HepG2 (cell line): ENCODE measurements at regions not wholly inside any gene's neighbourhood (a gene's known extent, or its start where the extent isn't known, plus 50 kb on each side); places are given as distances from the start of the nearest gene placed in this dataset.

Experiments used
- ATAC-seq: fragments of 200-7000 bp; cut with Tn5 transposase; 3 replicates; pipeline ENCODE4 v1.9.1; 2020; ENCODE audit warnings: mild to moderate bottlenecking, moderate library complexity
- BruUV-seq: library from RNA; stranded (reverse); fragments of 400-500 nt; replicated peaks from 2 replicates; lab custom pipeline; 2021; lab: Mats Ljungman, UMichigan
- CTCF ChIA-PET: fragments of 300-600 bp; formaldehyde crosslinking; extraction: SDS; loops from one replicate; lab custom pipeline; 2021; ENCODE audit warnings: low total read pairs, inconsistent platforms, low intra/inter-chr PET ratio; lab: Yijun Ruan, JAX
- POLR2A ChIA-PET: fragments of 350-600 bp; sonication (Branson Sonifier 250); formaldehyde crosslinking; loops from one replicate; lab custom pipeline; 2020; ENCODE audit warnings: antibody characterized with exemption, inconsistent platforms; lab: Yijun Ruan, JAX
- DNase-seq: peaks from one replicate; pipeline ENCODE4 v3.0.0-alpha.2; 2015; ENCODE audit warnings: low spot score
- FAIRE-seq: peaks from 3 replicates; lab custom pipeline; 2011; peaks lifted over from hg19 to GRCh38; lab: Jason Lieb, UNC
- H2AFZ ChIP-seq: one replicate; pipeline ENCODE4 v1.6.1; 2011; ENCODE audit warnings: low read length, inconsistent platforms
- H3K27ac ChIP-seq: fragments of 300-600 bp; 3 replicates; pipeline ENCODE4 v1.8.0; 2011; ENCODE audit warnings: mixed run types, mild to moderate bottlenecking, mixed read lengths, low read length, inconsistent platforms; ENCODE audit not compliant: insufficient read depth; ENCODE audit errors: extremely low read length
- H3K27me3 ChIP-seq, 2 experiments: fragments of 200-600 bp in 1 of 2; 2 replicates in 1 of 2; 3 replicates in 1 of 2; pipeline versions ENCODE4 v1.6.0 to v1.8.0; 2011; ENCODE audit warnings: low read length in 2 of 2, mild to moderate bottlenecking in 2 of 2, moderate library complexity in 2 of 2, inconsistent platforms in 1 of 2; ENCODE audit not compliant: insufficient read depth in 2 of 2, control insufficient read depth in 1 of 2
- H3K36me3 ChIP-seq, 2 experiments: fragments of 200-600 bp in 1 of 2; replicated peaks in 1 of 2; 2 replicates in 1 of 2; 3 replicates in 1 of 2; pipeline versions ENCODE4 v1.5.1 to v1.8.0; 2011; ENCODE audit warnings: low read length in 2 of 2, inconsistent platforms in 1 of 2; ENCODE audit not compliant: insufficient read depth in 2 of 2, control insufficient read depth in 1 of 2
- H3K4me1 ChIP-seq: 2 replicates; pipeline ENCODE4 v1.5.1; 2012; ENCODE audit warnings: low read length, inconsistent platforms; ENCODE audit not compliant: insufficient read depth
- H3K4me2 ChIP-seq: 2 replicates; pipeline ENCODE4 v1.6.0; 2011; ENCODE audit warnings: low read depth, low read length, inconsistent platforms
- H3K4me3 ChIP-seq, 3 experiments: fragments of 200-600 bp in 1 of 3; sonication (generic), shearing (Covaris generic) in 1 of 3; replicated peaks in 1 of 3; 2 replicates each; pipeline ENCODE4 v1.5.1; 2011 to 2016; ENCODE audit warnings: low read length in 3 of 3, inconsistent platforms in 2 of 3, low read depth in 2 of 3, mild to moderate bottlenecking in 2 of 3, control low read depth in 1 of 3, mixed read lengths in 1 of 3; ENCODE audit not compliant: insufficient read depth in 1 of 3
- H3K79me2 ChIP-seq: one replicate; pipeline ENCODE4 v1.6.1; 2011; ENCODE audit warnings: low read length, inconsistent platforms; ENCODE audit not compliant: insufficient read depth
- H3K9ac ChIP-seq: 2 replicates; pipeline ENCODE4 v1.6.0; 2011; ENCODE audit warnings: mild to moderate bottlenecking, low read depth, low read length, inconsistent platforms; ENCODE audit not compliant: insufficient read depth
- H3K9me3 ChIP-seq: 2 replicates; pipeline ENCODE4 v1.5.1; 2012; ENCODE audit warnings: mild to moderate bottlenecking, low read length
- H4K20me1 ChIP-seq: 2 replicates; pipeline ENCODE4 v1.6.0; 2011; ENCODE audit warnings: inconsistent platforms, mild to moderate bottlenecking, low read length, moderate library complexity; ENCODE audit not compliant: insufficient read depth
- BRD4 ChIP-seq: sonication (generic); formaldehyde crosslinking; IDR thresholded peaks from 2 replicates; pipeline ENCODE4 v1.4.0; 2020; ENCODE audit warnings: missing genetic modification reagents
- HNF1B ChIP-seq: sonication (generic); formaldehyde crosslinking; IDR thresholded peaks from 2 replicates; pipeline ENCODE4 v1.5.1; 2020; ENCODE audit warnings: mild to moderate bottlenecking, moderate library complexity, missing genetic modification reagents
- IKZF1 ChIP-seq: fragments of 450-650 bp; IDR thresholded peaks from 2 replicates; pipeline ENCODE4 v1.7.1; 2016
- KMT2B ChIP-seq: IDR thresholded peaks from 2 replicates; pipeline ENCODE4 v1.6.1; 2016; ENCODE audit warnings: missing genetic modification reagents, missing compliant biosample characterization
- NCOA5 ChIP-seq: sonication (generic); formaldehyde crosslinking; IDR thresholded peaks from 2 replicates; pipeline ENCODE4 v1.4.0; 2020; ENCODE audit warnings: missing genetic modification reagents
- NFIB ChIP-seq: sonication (generic); formaldehyde crosslinking; IDR thresholded peaks from 2 replicates; pipeline ENCODE4 v1.9.0; 2021; ENCODE audit warnings: missing genetic modification reagents, mild to moderate bottlenecking, borderline replicate concordance
- NR3C1 ChIP-seq: sonication (generic); formaldehyde crosslinking; IDR thresholded peaks from 2 replicates; pipeline ENCODE4 v1.4.0; 2020; ENCODE audit warnings: missing genetic modification reagents
- PITX1 ChIP-seq: sonication (generic); formaldehyde crosslinking; IDR thresholded peaks from 2 replicates; pipeline ENCODE4 v1.5.1; 2020; ENCODE audit warnings: mild to moderate bottlenecking, missing genetic modification reagents
- SAFB2 ChIP-seq: sonication (generic); formaldehyde crosslinking; IDR thresholded peaks from 2 replicates; pipeline ENCODE4 v1.5.1; 2020; ENCODE audit warnings: missing genetic modification reagents, low read depth, mild to moderate bottlenecking, borderline replicate concordance
- SALL1 ChIP-seq: sonication (generic); formaldehyde crosslinking; IDR thresholded peaks from 2 replicates; pipeline ENCODE4 v1.8.0; 2022; ENCODE audit warnings: mild to moderate bottlenecking, missing genetic modification reagents
- ZMAT3 ChIP-seq: sonication (generic); formaldehyde crosslinking; conservative IDR thresholded peaks from 2 replicates; pipeline ENCODE4 v1.7.0; 2021; ENCODE audit warnings: missing genetic modification reagents
- ZNF432 ChIP-seq: sonication (generic); formaldehyde crosslinking; IDR thresholded peaks from 2 replicates; pipeline ENCODE4 v1.5.0; 2020; ENCODE audit warnings: missing genetic modification reagents, mild to moderate bottlenecking, borderline replicate concordance
- ZNF549 ChIP-seq: sonication (generic); formaldehyde crosslinking; IDR thresholded peaks from 2 replicates; pipeline ENCODE4 v1.5.0; 2020; ENCODE audit warnings: missing genetic modification reagents
- ZNF713 ChIP-seq: sonication (generic); formaldehyde crosslinking; IDR thresholded peaks from 2 replicates; pipeline ENCODE4 v1.4.0; 2020; ENCODE audit warnings: mild to moderate bottlenecking, missing genetic modification reagents
- WGBS: methylation state at CpG from one replicate; pipeline ENCODE4 v1.1.6; 2017; ENCODE audit warnings: low lambda C conversion rate; 5-methylcytosine and 5-hydroxymethylcytosine counted together
- in situ Hi-C: cut with HindIII; loops from 2 replicates; pipeline ENCODE4 v1.10.0; 2017; ENCODE audit warnings: low pct_unique_long_range_greater_than_20kb; ENCODE audit not compliant: extremely low pct_ligation_motif_present
- intact Hi-C: fragments of 100-400 bp; cut with micrococcal nuclease; formaldehyde crosslinking; loops from one replicate; pipeline ENCODE4 v1.10.0; 2022; ENCODE audit not compliant: unreplicated experiment
- TF ChIP-seq, protein P1 (sequence below), 2 experiments: fragments of 450-650 bp in 1 of 2; sonication (generic) in 1 of 2; formaldehyde crosslinking in 1 of 2; IDR thresholded peaks; 2 replicates each; pipeline versions ENCODE4 v1.6.1 to v1.8.0; 2016 to 2022; ENCODE audit warnings: antibody characterized with exemption in 1 of 2, mild to moderate bottlenecking in 1 of 2, missing genetic modification reagents in 1 of 2

- TF ChIP-seq, protein P1, sequence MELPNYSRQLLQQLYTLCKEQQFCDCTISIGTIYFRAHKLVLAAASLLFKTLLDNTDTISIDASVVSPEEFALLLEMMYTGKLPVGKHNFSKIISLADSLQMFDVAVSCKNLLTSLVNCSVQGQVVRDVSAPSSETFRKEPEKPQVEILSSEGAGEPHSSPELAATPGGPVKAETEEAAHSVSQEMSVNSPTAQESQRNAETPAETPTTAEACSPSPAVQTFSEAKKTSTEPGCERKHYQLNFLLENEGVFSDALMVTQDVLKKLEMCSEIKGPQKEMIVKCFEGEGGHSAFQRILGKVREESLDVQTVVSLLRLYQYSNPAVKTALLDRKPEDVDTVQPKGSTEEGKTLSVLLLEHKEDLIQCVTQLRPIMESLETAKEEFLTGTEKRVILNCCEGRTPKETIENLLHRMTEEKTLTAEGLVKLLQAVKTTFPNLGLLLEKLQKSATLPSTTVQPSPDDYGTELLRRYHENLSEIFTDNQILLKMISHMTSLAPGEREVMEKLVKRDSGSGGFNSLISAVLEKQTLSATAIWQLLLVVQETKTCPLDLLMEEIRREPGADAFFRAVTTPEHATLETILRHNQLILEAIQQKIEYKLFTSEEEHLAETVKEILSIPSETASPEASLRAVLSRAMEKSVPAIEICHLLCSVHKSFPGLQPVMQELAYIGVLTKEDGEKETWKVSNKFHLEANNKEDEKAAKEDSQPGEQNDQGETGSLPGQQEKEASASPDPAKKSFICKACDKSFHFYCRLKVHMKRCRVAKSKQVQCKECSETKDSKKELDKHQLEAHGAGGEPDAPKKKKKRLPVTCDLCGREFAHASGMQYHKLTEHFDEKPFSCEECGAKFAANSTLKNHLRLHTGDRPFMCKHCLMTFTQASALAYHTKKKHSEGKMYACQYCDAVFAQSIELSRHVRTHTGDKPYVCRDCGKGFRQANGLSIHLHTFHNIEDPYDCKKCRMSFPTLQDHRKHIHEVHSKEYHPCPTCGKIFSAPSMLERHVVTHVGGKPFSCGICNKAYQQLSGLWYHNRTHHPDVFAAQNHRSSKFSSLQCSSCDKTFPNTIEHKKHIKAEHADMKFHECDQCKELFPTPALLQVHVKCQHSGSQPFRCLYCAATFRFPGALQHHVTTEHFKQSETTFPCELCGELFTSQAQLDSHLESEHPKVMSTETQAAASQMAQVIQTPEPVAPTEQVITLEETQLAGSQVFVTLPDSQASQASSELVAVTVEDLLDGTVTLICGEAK (IDR thresholded peaks at IDR 0.05), result no peak
- TF ChIP-seq, protein P1 (CRISPR knock-in tag; IDR thresholded peaks at IDR 0.05), result no peak
- TF ChIP-seq KMT2B, result no peak
- no peak for TF ChIP-seq ZMAT3 (CRISPR knock-in tag)
Observed at GRCh38 chr2:147095376-147095775, 749.5 kb upstream of the ACVR2A start (continued).

- no peaks in the 10 kb centered on the region for H3K27me3 ChIP-seq
- H3K4me3 ChIP-seq, result no peak overlapping the region
- ATAC-seq, result no peak
- no peaks in the 10 kb centered on the region for H4K20me1 ChIP-seq
- intact Hi-C loops, result no loop called here
- H2AFZ ChIP-seq, result no peak overlapping the region
- no peaks in the 10 kb centered on the region for H3K4me1 ChIP-seq
- BruUV-seq, result no TSS peak
- H3K36me3 ChIP-seq, result no peaks in the 10 kb centered on the region
- CTCF ChIA-PET, result no interaction called here
- FAIRE-seq, result no peak
- POLR2A ChIA-PET, result no interaction called here
- WGBS, result 3% methylated on average over 4 of the region's 4 CpGs
- H3K9ac ChIP-seq, result no peak overlapping the region
- in situ Hi-C loops, result no loop called here
- H3K79me2 ChIP-seq, result no peaks in the 10 kb centered on the region
- H3K27ac ChIP-seq, result no peak overlapping the region
- H3K9me3 ChIP-seq, result no peaks in the 10 kb centered on the region
- H3K4me2 ChIP-seq, result no peak overlapping the region
- no peak for DNase-seq
- no peak for TF ChIP-seq SAFB2 (CRISPR knock-in tag)
- TF ChIP-seq HNF1B (CRISPR knock-in tag), result no peak
- no peak for TF ChIP-seq IKZF1
- no peak for TF ChIP-seq ZNF713 (CRISPR knock-in tag)
- TF ChIP-seq NR3C1 (CRISPR knock-in tag), result no peak
- TF ChIP-seq SALL1 (CRISPR knock-in tag), result no peak
- TF ChIP-seq PITX1 (CRISPR knock-in tag), result no peak
- no peak for TF ChIP-seq ZNF432 (CRISPR knock-in tag)
- no peak for TF ChIP-seq NFIB (CRISPR knock-in tag)
- no peak for TF ChIP-seq ZNF549
- no peak for TF ChIP-seq BRD4 (CRISPR knock-in tag)
- TF ChIP-seq NCOA5 (CRISPR knock-in tag), result no peak
Observed at GRCh38 chr2:147094077-147094476, 750.8 kb upstream of the ACVR2A start.
